ENCODE measurements at regions not wholly inside any gene's neighbourhood (a gene's known extent, or its start where the extent isn't known, plus 50 kb on each side); places are given as distances from the start of the nearest gene placed in this dataset.

DNA sequence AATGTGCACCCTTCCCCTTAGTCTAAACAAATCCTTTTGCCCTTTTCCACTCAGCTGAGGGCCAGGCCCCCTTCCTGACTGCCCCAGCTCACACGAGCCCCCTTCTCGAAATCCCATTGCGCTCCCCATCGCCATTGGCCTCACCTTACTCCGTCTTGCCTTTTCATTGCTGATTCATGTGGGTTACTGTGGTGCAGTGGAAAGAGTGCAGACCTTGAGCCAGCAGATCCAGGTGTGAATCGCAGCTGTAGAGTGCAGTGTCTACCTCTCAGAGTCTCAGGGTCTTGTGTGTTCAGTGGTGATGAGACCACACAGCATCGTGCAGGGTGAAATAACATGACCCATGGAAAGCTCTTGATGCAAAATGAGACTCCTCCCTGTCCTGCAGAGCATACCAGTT is 132.4 kb upstream of the APCDD1 start:
- ATAC-seq (ENCODE audit: low FRiP score) (no peak), DNase-seq (ENCODE audit: low spot score) (no peak)
- TF ChIP-seq, protein P1, sequence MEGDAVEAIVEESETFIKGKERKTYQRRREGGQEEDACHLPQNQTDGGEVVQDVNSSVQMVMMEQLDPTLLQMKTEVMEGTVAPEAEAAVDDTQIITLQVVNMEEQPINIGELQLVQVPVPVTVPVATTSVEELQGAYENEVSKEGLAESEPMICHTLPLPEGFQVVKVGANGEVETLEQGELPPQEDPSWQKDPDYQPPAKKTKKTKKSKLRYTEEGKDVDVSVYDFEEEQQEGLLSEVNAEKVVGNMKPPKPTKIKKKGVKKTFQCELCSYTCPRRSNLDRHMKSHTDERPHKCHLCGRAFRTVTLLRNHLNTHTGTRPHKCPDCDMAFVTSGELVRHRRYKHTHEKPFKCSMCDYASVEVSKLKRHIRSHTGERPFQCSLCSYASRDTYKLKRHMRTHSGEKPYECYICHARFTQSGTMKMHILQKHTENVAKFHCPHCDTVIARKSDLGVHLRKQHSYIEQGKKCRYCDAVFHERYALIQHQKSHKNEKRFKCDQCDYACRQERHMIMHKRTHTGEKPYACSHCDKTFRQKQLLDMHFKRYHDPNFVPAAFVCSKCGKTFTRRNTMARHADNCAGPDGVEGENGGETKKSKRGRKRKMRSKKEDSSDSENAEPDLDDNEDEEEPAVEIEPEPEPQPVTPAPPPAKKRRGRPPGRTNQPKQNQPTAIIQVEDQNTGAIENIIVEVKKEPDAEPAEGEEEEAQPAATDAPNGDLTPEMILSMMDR (IDR thresholded peaks at IDR 0.05), result no peak

DNA sequence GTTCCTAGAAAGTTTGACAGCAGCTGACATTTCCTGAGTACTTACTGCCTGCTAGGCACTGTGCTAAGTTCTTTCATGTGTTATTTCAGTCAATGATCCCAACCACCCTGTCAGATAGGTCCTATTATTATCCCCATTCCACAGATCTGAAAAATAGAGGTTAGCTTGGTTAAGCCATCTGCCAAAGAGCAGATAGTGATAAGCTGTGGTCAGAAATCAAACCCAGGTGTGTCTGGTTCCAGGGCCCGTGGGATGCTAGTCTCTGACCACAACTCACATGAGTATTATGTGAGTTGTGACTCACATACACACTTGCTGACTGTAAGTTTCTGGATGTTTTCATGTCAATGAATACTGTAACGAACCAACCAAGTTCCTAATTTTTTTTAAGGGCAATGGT is 132.0 kb upstream of the APCDD1 start:
- DNase-seq (ENCODE audit: low spot score) (no peak), ATAC-seq (ENCODE audit: low FRiP score) (no peak)
- TF ChIP-seq, protein P1 (IDR thresholded peaks at IDR 0.05), result no peak

DNA sequence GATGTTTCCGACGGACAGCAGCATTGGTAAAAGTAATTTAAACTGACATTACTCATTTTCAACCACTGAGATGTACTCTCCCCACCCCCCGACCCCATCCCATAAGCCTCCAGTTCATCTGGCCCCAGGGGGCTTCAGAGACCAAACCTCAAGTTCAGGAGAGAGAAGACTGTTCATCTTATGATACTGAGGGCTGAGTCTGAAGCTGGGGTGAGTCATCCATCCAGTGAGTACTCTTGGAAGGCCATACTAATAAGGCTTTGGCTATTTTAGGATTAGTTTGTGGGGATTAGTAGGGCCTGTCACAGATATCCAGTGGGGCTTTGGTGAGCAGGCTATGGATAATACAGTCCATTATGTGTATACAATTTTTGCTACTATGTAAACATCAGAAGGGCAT is 125.3 kb upstream of the APCDD1 start:
- TF ChIP-seq, protein P1 (IDR thresholded peaks at IDR 0.05), result no peak
- ATAC-seq (ENCODE audit: low FRiP score), result no peak
- no peak for DNase-seq (ENCODE audit: low spot score)

DNA sequence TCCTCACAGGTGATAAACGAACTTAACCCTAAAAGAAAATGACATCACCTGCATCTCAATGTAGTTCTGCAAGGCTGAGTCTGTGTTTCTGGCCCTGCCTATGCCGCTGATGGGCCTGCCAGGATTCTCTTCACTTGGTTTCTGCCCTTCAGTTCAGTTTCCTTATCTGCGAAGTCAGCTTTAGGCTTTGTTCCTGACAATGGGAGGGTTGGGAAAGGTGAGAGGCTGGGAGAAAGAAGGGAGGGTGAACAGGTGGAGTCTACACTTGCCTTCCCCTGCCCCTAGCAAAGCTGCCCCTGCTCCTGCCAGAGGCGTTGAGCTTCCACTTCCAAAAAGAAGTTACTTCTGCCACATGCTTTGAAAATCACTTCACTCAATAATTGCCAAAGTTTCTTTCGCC is 124.0 kb upstream of the APCDD1 start:
- no peak for DNase-seq (ENCODE audit: low spot score)
- TF ChIP-seq, protein P1 (IDR thresholded peaks at IDR 0.05), result no peak
- ATAC-seq (ENCODE audit: low FRiP score), result no peak

DNA sequence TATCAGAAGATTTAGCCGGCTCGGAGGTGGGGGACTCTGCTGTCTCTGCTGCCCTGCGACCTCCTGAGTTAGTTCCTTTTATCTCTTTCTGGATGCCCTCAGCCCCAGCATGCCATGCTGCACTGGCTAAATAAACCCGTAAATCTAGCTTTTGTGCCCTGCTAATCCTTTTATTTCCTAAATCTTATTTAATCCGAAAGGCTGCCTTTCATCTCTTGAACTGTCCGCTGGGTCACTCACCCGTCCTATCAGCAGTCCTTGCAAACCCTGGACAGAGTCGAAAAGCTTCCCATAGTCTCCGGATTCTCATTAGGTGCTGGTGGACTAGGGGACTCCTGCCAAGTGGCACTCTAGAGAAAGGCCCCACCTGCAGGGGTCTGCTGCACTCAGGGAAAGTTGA is 122.0 kb upstream of the APCDD1 start:
- TF ChIP-seq, protein P1 (IDR thresholded peaks at IDR 0.05), result no peak
- no peak for ATAC-seq (ENCODE audit: low FRiP score)
- DNase-seq (ENCODE audit: low spot score), result no peak

DNA sequence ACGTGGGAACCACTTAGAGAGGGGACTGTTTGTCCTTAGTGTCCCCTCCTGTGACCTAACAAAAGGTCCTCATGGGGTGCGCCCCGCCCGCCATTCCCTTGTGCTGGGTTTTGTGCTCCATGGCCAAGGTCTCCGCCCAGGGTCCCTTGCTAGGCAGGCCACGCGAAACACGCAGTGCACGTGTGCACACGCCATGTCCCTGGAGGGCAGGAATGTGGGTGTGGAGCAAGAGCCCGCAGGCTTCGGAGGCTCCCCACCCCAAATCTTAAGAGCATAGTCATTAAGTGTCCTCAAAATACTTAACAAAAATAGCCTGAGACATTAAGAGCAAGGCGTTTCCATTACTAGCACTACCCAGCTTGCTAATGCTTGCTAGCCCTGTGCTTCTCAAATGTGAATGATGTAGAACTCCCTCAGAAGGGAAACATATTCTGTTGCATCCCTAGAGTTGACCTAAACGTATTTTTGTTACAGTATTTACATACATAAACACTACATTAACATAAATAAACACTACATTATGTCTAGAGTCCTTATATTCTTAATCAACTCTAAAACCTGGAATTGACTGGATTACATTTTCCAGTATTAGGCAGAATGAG is 117.6 kb upstream of the APCDD1 start:
- ATAC-seq (ENCODE audit: low FRiP score), result no peak
- TF ChIP-seq, protein P1 (IDR thresholded peaks at IDR 0.05), result no peak

DNA sequence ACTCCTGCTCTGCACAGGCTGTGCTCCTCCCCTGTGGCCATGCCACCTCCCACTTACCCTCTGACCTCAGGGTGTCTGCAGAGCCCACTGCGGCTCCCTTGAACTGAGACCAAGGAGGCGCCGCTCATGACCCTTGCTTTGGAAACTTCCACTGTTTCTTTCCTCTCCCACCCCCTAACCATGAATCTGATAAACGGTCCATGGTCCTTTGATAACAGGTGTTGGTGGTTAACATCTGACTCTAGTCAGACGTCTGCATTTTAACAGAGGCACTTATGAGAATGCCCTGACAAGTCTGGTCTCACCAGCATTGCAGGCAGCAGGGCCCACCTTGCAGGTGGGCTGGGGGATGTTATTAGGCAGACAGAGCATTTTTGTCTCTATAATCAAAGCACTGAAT is 113.6 kb upstream of the APCDD1 start:
- ATAC-seq (ENCODE audit: low FRiP score), result no peak
- no peak for DNase-seq (ENCODE audit: low spot score)

More for the DNA sequence above, 117.6 kb upstream of the APCDD1 start:
- no peak for DNase-seq (ENCODE audit: low spot score)

More for the DNA sequence above, 113.6 kb upstream of the APCDD1 start:
- TF ChIP-seq, protein P1 (IDR thresholded peaks at IDR 0.05), result no peak
